ENCODE measurements at regions not wholly inside any gene's neighbourhood (a gene's known extent, or its start where the extent isn't known, plus 50 kb on each side); places are given as distances from the start of the nearest gene placed in this dataset.

DNA sequence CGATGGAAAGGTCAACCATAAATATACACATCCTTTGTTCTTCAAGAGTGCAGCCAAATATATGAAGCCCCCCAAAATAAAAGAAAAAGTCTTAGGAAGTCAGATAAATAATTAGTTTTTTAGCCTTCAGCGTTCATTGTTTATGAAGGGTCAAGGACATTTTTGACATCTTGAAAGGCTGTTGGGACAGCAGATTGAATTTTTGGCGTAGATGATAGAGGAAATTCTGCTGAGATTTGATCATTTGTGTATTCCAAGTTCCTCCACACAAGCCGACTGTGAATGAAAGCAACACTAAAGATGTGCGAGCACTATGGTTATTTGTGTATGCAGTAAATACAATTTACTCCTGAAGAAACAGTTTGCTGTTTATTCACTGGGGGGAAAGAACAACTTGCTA lies 177.8 kb upstream of the PARD3B start:
- no peak overlapping the region for H3K27ac ChIP-seq (ENCODE audit: extremely low read length, insufficient read depth, low read length)
- TF ChIP-seq ZNF768 (CRISPR knock-in tag; IDR thresholded peaks at IDR 0.05) = no peak
- BruUV-seq (replicated peaks) = no TSS peak

GRCh38 chr2:204370172-204370718 lies 175.0 kb upstream of the PARD3B start:
- intact Hi-C loops (cut with micrococcal nuclease; ENCODE audit: unreplicated experiment) = no loop called here
- no peak overlapping the region for H3K4me3 ChIP-seq (replicated peaks in 1 of 3; ENCODE audit: insufficient read depth in 1 of 3, low read depth in 2 of 3, low read length in 3 of 3)
- TF ChIP-seq PRDM10 (CRISPR knock-in tag; IDR thresholded peaks at IDR 0.05; ENCODE audit: low read depth) (no peak), NONO (IDR thresholded peaks at IDR 0.05) (no peak), NONO (CRISPR knock-in tag; conservative IDR thresholded peaks at IDR 0.05) (no peak), ZNF605 (CRISPR knock-in tag; IDR thresholded peaks at IDR 0.05) (no peak), CEBPG (CRISPR knock-in tag; IDR thresholded peaks at IDR 0.05) (no peak), ZMYM4 (CRISPR knock-in tag; IDR thresholded peaks at IDR 0.05) (no peak), ZUFSP (CRISPR knock-in tag; IDR thresholded peaks at IDR 0.05; ENCODE audit: borderline replicate concordance) (no peak), REPIN1 (CRISPR knock-in tag; IDR thresholded peaks at IDR 0.05; ENCODE audit: borderline replicate concordance, low read depth) (no peak), RCOR2 (CRISPR knock-in tag; IDR thresholded peaks at IDR 0.05) (no peak), BORCS8-MEF2B (CRISPR knock-in tag; IDR thresholded peaks at IDR 0.05) (no peak), ZNF224 (CRISPR knock-in tag; IDR thresholded peaks at IDR 0.05) (no peak), TMF1 (CRISPR knock-in tag; IDR thresholded peaks at IDR 0.05; ENCODE audit: low read depth) (no peak)

More for the DNA sequence above, 177.8 kb upstream of the PARD3B start:
- Histone ChIP-seq H3K79me2 (ENCODE audit: insufficient read depth, low read length) (no peaks in the 10 kb centered on the region), H3K4me3 (replicated peaks in 1 of 3; ENCODE audit: insufficient read depth in 1 of 3, low read depth in 2 of 3, low read length in 3 of 3) (no peak overlapping the region), H3K27me3 (ENCODE audit: control insufficient read depth in 1 of 2, insufficient read depth in 2 of 2, low read length in 2 of 2) (no peaks in the 10 kb centered on the region; a peak in 1 of 5 replicates), H3K4me1 (ENCODE audit: insufficient read depth, low read length) (no peaks in the 10 kb centered on the region), H2AFZ (ENCODE audit: low read length) (no peak overlapping the region), H3K36me3 (replicated peaks in 1 of 2; ENCODE audit: control insufficient read depth in 1 of 2, insufficient read depth in 2 of 2, low read length in 2 of 2) (no peaks in the 10 kb centered on the region), H3K9ac (ENCODE audit: insufficient read depth, low read depth, low read length) (no peak overlapping the region), H4K20me1 (ENCODE audit: insufficient read depth, low read length) (no peaks in the 10 kb centered on the region), H3K4me2 (ENCODE audit: low read depth, low read length) (no peak overlapping the region), H3K9me3 (ENCODE audit: low read length) (no peaks in the 10 kb centered on the region)
- FAIRE-seq = no peak
- no peak for ATAC-seq
- in situ Hi-C loops (cut with HindIII; ENCODE audit: extremely low pct_ligation_motif_present, low pct_unique_long_range_greater_than_20kb) (no loop called here), intact Hi-C loops (cut with micrococcal nuclease; ENCODE audit: unreplicated experiment) (no loop called here)
- ChIA-PET POLR2A (no interaction called here), CTCF (ENCODE audit: low intra/inter-chr PET ratio, low total read pairs) (no interaction called here)
- 51% methylated on average over 5 of the region's 5 CpGs for WGBS (ENCODE audit: low lambda C conversion rate)
- DNase-seq (ENCODE audit: low spot score) = no peak

More at GRCh38 chr2:204370172-204370718, 175.0 kb upstream of the PARD3B start:
- Histone ChIP-seq H3K9ac (ENCODE audit: insufficient read depth, low read depth, low read length) (no peak overlapping the region), H3K4me1 (ENCODE audit: insufficient read depth, low read length) (no peaks in the 10 kb centered on the region), H3K27me3 (ENCODE audit: control insufficient read depth in 1 of 2, insufficient read depth in 2 of 2, low read length in 2 of 2) (no peaks in the 10 kb centered on the region; a peak in 1 of 5 replicates), H2AFZ (ENCODE audit: low read length) (no peak overlapping the region), H3K36me3 (replicated peaks in 1 of 2; ENCODE audit: control insufficient read depth in 1 of 2, insufficient read depth in 2 of 2, low read length in 2 of 2) (no peaks in the 10 kb centered on the region), H3K4me2 (ENCODE audit: low read depth, low read length) (no peak overlapping the region), H3K79me2 (ENCODE audit: insufficient read depth, low read length) (no peaks in the 10 kb centered on the region), H3K27ac (ENCODE audit: extremely low read length, insufficient read depth, low read length) (no peak overlapping the region), H4K20me1 (ENCODE audit: insufficient read depth, low read length) (no peaks in the 10 kb centered on the region), H3K9me3 (ENCODE audit: low read length) (no peaks in the 10 kb centered on the region)
- no TSS peak for BruUV-seq (replicated peaks)
- DNase-seq (ENCODE audit: low spot score) (no peak), ATAC-seq (no peak), FAIRE-seq (no peak)
- in situ Hi-C loops (cut with HindIII; ENCODE audit: extremely low pct_ligation_motif_present, low pct_unique_long_range_greater_than_20kb) = no loop called here
- WGBS (ENCODE audit: low lambda C conversion rate) = 7% methylated on average over 4 of the region's 4 CpGs
- ChIA-PET POLR2A (no interaction called here), CTCF (ENCODE audit: low intra/inter-chr PET ratio, low total read pairs) (no interaction called here)
